ENCODE measurements at regions not wholly inside any gene's neighbourhood (a gene's known extent, or its start where the extent isn't known, plus 50 kb on each side); places are given as distances from the start of the nearest gene placed in this dataset.

DNA sequence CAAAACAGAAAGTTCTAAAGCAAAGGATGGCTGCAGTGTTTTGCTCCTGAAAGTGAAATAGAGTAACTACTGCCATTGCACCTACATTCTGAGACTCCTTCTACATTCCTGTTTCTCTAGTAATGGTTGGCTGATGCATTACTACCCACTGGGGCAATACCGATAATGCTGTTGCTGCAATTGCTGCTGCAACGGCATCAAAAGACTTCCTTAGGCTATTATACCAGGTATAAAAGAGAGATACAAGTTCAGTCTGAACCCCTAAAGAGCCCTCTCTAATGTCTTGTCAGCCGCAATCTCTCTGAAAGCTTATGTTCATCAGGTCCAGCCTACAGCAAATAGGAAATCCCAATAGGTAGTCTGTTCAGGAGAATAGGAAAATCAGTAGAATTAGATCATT is 338.4 kb downstream of the PABPC4L start:
- no peak for TF ChIP-seq POLR2A (IDR thresholded peaks at IDR 0.05; ENCODE audit: low read depth, low read length)
- TF ChIP-seq, protein P1, sequence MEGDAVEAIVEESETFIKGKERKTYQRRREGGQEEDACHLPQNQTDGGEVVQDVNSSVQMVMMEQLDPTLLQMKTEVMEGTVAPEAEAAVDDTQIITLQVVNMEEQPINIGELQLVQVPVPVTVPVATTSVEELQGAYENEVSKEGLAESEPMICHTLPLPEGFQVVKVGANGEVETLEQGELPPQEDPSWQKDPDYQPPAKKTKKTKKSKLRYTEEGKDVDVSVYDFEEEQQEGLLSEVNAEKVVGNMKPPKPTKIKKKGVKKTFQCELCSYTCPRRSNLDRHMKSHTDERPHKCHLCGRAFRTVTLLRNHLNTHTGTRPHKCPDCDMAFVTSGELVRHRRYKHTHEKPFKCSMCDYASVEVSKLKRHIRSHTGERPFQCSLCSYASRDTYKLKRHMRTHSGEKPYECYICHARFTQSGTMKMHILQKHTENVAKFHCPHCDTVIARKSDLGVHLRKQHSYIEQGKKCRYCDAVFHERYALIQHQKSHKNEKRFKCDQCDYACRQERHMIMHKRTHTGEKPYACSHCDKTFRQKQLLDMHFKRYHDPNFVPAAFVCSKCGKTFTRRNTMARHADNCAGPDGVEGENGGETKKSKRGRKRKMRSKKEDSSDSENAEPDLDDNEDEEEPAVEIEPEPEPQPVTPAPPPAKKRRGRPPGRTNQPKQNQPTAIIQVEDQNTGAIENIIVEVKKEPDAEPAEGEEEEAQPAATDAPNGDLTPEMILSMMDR (IDR thresholded peaks at IDR 0.05; ENCODE audit: extremely low read depth in 1 of 2, insufficient read depth in 1 of 2, low read depth in 1 of 2, low read length in 2 of 2) = no peak
- no peak for TF ChIP-seq GATA2 (IDR thresholded peaks at IDR 0.05; ENCODE audit: insufficient read depth, insufficient read length, low read depth, low read length)
- TF ChIP-seq, protein P2, sequence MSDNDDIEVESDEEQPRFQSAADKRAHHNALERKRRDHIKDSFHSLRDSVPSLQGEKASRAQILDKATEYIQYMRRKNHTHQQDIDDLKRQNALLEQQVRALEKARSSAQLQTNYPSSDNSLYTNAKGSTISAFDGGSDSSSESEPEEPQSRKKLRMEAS (IDR thresholded peaks at IDR 0.05; ENCODE audit: insufficient read depth, insufficient read length) = no peak
- no peak for TF ChIP-seq MYC (IDR thresholded peaks at IDR 0.05; ENCODE audit: low read depth, low read length)
- TF ChIP-seq FOS (IDR thresholded peaks at IDR 0.05; ENCODE audit: borderline replicate concordance, insufficient read depth, low read length) = no peak
- TF ChIP-seq JUN (IDR thresholded peaks at IDR 0.05; ENCODE audit: borderline replicate concordance, insufficient read depth, insufficient read length, low read depth) = no peak
- no peak for TF ChIP-seq POLR2AphosphoS5 (IDR thresholded peaks at IDR 0.05; ENCODE audit: insufficient read depth, low read depth, low read length)
- TF ChIP-seq EZH2 (IDR thresholded peaks at IDR 0.05; ENCODE audit: borderline replicate concordance, low read depth, low read length, severe bottlenecking) = no peak
- Histone ChIP-seq H3K9ac (replicated peaks; ENCODE audit: extremely low read depth, insufficient read depth, low read length) (no peak overlapping the region), H3K36me3 (ENCODE audit: control insufficient read depth in 2 of 2, extremely low read depth in 1 of 2, insufficient read depth in 2 of 2, low read length in 2 of 2) (no peaks in the 10 kb centered on the region), H3K27ac (ENCODE audit: insufficient read depth, low read depth, low read length) (no peak overlapping the region), H3K9me1 (replicated peaks; ENCODE audit: control insufficient read depth, extremely low read depth, insufficient read depth, low read length) (no peaks in the 10 kb centered on the region), H3K9me3 (replicated peaks; ENCODE audit: control insufficient read depth, insufficient read depth, low read length) (no peaks in the 10 kb centered on the region), H3K4me1 (ENCODE audit: control insufficient read depth, extremely low read depth, insufficient read depth, low read length) (peaks cover 4% of the 10 kb centered on the region), H3K79me2 (ENCODE audit: control insufficient read depth, insufficient read depth, low read length) (no peaks in the 10 kb centered on the region), H3K27me3 (ENCODE audit: control insufficient read depth in 2 of 2, insufficient read depth in 2 of 2, low read length in 2 of 2) (no peaks in the 10 kb centered on the region), H3K4me3 (replicated peaks in 1 of 3; ENCODE audit: insufficient read depth in 1 of 3, low read depth in 1 of 3, low read length in 3 of 3) (no peak overlapping the region), H2AFZ (ENCODE audit: low read depth, low read length) (no peak overlapping the region), H4K20me1 (replicated peaks; ENCODE audit: control insufficient read depth, extremely low read depth, insufficient read depth, low read length) (no peaks in the 10 kb centered on the region), H3K4me2 (ENCODE audit: insufficient read depth, low read length) (no peak overlapping the region)
- ChIA-PET CTCF (interaction anchor here (1.0 to 1.1 kb wide), 2 partner anchors 8 to 29 kb away, joined by 3 to 4 read pairs; no protein-coding TSS in a partner anchor), POLR2A (no interaction called here)
- DNase-seq (ENCODE audit: low read depth, low spot score) (no peak), FAIRE-seq (no peak)
- intact Hi-C loops (cut with micrococcal nuclease) = loop anchor here (5.0 kb wide), 1 partner anchor 604 kb away; no protein-coding TSS in a partner anchor
- dilution Hi-C loops (cut with MboI; ENCODE audit: extremely low pct_ligation_motif_present, low sequenced_read_pairs) = no loop called here
- BruUV-seq (replicated peaks) = no TSS peak
